Bronchial epithelial cell (primary cell): ENCODE measurements at regions not wholly inside any gene's neighbourhood (a gene's known extent, or its start where the extent isn't known, plus 50 kb on each side); places are given as distances from the start of the nearest gene placed in this dataset.

Experiments used
- DNase-seq: peaks from one replicate; pipeline ENCODE4 v3.0.0-alpha.2; 2010; ENCODE audit warnings: low read depth
- FAIRE-seq: peaks from 2 replicates; lab custom pipeline; 2011; peaks lifted over from hg19 to GRCh38; lab: Jason Lieb, UNC
- H3K27me3 ChIP-seq: 2 replicates; pipeline ENCODE4 v1.5.1; 2011; ENCODE audit warnings: low read length; ENCODE audit not compliant: control insufficient read depth, insufficient read depth
- H3K36me3 ChIP-seq: 2 replicates; pipeline ENCODE4 v1.5.1; 2011; ENCODE audit warnings: low read length; ENCODE audit not compliant: control insufficient read depth, insufficient read depth
- H3K4me3 ChIP-seq: 2 replicates; pipeline ENCODE4 v1.5.1; 2011; ENCODE audit warnings: mild to moderate bottlenecking, low read depth, low read length, control low read depth
- TF ChIP-seq, protein P1 (sequence below): IDR thresholded peaks from 2 replicates; pipeline ENCODE4 v1.5.1; 2011; ENCODE audit warnings: mild to moderate bottlenecking, moderate library complexity, low read length, control low read depth, inconsistent platforms; ENCODE audit not compliant: insufficient read depth, severe bottlenecking

DNA sequence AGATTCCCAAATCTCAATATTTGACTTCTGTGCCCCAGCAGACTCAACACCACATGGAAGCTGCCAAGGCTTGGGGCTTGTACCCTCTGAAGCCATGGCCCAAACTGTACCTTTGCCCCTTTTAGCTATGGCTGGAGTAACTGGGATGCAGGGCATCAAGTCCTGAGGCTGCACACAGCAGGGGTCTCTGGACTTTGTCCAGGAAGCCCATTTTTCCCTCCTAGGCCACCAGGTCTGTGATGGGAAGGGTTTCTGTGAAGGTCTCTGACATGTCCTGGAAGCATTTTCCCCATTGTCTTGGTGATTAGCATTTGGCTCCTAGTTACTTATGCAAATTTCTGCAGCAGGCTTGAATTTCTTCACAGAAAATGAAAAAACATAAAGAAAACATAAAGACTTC lies 762.3 kb downstream of the GALC start:
- no peaks in the 10 kb centered on the region for H3K27me3 ChIP-seq
- FAIRE-seq, result no peak
- TF ChIP-seq, protein P1, sequence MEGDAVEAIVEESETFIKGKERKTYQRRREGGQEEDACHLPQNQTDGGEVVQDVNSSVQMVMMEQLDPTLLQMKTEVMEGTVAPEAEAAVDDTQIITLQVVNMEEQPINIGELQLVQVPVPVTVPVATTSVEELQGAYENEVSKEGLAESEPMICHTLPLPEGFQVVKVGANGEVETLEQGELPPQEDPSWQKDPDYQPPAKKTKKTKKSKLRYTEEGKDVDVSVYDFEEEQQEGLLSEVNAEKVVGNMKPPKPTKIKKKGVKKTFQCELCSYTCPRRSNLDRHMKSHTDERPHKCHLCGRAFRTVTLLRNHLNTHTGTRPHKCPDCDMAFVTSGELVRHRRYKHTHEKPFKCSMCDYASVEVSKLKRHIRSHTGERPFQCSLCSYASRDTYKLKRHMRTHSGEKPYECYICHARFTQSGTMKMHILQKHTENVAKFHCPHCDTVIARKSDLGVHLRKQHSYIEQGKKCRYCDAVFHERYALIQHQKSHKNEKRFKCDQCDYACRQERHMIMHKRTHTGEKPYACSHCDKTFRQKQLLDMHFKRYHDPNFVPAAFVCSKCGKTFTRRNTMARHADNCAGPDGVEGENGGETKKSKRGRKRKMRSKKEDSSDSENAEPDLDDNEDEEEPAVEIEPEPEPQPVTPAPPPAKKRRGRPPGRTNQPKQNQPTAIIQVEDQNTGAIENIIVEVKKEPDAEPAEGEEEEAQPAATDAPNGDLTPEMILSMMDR, result no peak

DNA sequence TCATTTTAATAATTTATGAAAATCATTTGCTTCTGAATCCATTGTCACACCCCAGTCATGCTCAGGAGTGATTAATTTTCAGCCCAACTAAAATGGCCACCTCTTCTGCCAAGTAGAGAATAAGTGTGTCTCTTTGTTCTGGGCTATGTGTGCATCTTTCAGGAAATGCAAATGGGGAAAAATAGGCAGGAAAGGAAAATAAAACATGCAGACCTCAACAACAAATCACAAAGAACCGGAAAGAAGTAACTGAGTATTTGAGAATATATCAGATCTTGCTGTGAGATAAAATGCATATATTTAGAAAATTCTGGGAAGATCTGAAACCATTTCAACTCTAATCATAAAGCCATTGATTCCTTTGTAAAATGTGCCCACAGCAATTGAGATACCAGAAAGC lies 763.9 kb downstream of the GALC start:
- no peak for FAIRE-seq
- no peak for DNase-seq
- Histone ChIP-seq H3K36me3 (no peaks in the 10 kb centered on the region), H3K27me3 (no peaks in the 10 kb centered on the region), H3K4me3 (no peak overlapping the region)
- TF ChIP-seq, protein P1, result no peak

More for the DNA sequence above, 762.3 kb downstream of the GALC start:
- H3K4me3 ChIP-seq, result no peak overlapping the region
- DNase-seq, result no peak
- no peaks in the 10 kb centered on the region for H3K36me3 ChIP-seq

DNA sequence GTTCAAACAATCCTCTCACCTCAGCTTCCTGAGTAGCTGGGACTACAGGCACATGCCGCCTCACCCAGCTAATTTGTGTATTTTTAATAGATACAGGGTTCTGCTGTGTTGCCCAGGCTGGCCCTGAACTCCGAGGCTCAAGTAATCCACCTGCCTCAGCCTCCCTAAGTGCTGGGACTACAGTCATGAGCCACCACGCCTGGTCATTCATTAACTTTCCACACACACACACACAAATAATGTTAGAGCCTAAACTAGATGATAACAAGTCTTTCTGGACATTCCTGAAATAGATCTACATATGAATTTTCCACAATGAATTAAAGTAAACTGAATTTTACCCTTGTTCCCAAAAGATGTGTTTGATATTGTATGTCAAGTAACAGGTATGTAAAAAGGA lies 776.0 kb downstream of the GALC start:
- Histone ChIP-seq H3K4me3 (no peak overlapping the region), H3K27me3 (no peaks in the 10 kb centered on the region), H3K36me3 (no peaks in the 10 kb centered on the region)
- FAIRE-seq (no peak), DNase-seq (no peak)
- TF ChIP-seq, protein P1, result no peak

DNA sequence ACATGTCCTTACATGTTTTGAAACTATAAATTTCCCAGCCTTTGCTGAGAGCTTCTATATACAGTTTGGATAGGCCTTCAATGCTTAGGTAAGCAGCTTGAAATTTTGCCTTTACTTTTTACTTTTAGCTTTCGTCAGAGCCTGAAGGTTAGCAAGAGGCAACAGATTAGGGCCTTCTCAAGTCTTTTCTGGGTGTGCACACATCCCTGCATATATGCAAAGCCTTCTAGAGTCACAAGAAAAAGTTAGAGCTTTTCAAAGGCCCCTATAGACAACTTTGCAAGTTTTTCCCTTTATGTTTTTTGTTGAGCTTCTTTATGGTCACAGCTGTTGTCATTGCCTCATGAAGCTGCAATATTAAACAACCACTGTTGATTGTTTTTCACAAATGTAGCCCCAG lies 778.4 kb downstream of the GALC start:
- H3K36me3 ChIP-seq, result no peaks in the 10 kb centered on the region
- no peak for FAIRE-seq
- peak; percentile 33 for DNase-seq
- H3K27me3 ChIP-seq, result no peaks in the 10 kb centered on the region
- H3K4me3 ChIP-seq, result no peak overlapping the region
- TF ChIP-seq, protein P1, result no peak

DNA sequence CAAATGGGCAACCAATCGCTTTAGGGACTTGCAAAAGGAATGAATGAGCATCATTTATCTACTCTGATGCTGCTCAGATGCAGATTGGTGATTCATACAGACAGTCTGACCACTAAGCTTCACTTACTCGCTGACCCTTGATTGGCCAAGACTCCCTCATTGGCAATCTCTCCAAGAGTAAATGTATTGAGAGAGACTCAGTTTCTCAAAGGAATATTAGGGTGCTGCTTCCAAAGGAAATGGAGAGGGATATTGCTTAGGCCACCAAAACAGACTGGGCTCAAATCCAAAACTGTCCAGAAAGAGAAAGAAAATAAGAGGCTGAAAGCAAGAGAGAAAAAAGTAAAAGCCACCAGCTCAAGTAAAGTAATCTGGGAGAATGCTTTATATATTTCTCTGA lies 785.2 kb downstream of the GALC start:
- Histone ChIP-seq H3K27me3 (no peaks in the 10 kb centered on the region), H3K36me3 (no peaks in the 10 kb centered on the region), H3K4me3 (no peak overlapping the region)
- TF ChIP-seq, protein P1, result no peak
- FAIRE-seq (no peak), DNase-seq (no peak)

DNA sequence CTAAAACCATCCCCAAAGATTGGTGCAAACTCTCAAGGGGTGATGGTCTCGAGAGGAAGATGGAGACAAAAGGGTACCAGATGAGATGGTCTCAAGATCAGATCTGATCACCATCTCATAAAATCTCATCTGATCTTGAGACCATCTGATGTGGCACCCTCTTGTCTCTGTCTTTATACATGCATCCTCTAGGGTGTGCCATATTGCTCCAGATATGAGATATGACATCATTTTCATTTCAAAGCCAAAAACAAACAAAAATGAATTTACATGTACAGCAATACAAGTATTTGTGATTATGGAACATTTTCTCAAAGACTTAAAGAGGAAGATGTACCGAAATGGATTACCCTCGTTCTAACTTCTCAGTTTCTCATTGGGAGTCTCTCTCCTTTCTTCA lies 787.2 kb downstream of the GALC start:
- TF ChIP-seq, protein P1, result no peak
- FAIRE-seq (no peak), DNase-seq (peak; percentile 10)
- H3K27me3 ChIP-seq, result no peaks in the 10 kb centered on the region
- H3K4me3 ChIP-seq, result no peak overlapping the region
- no peaks in the 10 kb centered on the region for H3K36me3 ChIP-seq
